Non-pigmented ciliary epithelial cell (primary cell): ENCODE measurements at regions not wholly inside any gene's neighbourhood (a gene's known extent, or its start where the extent isn't known, plus 50 kb on each side); places are given as distances from the start of the nearest gene placed in this dataset.
"Not testable (repeated sequence)": the region's sequence is repeated elsewhere in the genome, so short reads cannot be mapped to it uniquely, and the experiment has no call there.

Source experiments
- DNase-seq: peaks from one replicate; pipeline ENCODE4 v3.0.0-alpha.2; 2010; ENCODE audit warnings: low read depth

GRCh38 chr5:102554082-102554481, 55.3 kb upstream of the SLCO6A1 start:
- DNase-seq: peak; percentile 44

- no peak for DNase-seq
Observed at GRCh38 chr5:102554728-102555127, 55.9 kb upstream of the SLCO6A1 start.

- DNase-seq: no peak
Observed at GRCh38 chr5:102561894-102562760, 63.3 kb upstream of the SLCO6A1 start.

DNA sequence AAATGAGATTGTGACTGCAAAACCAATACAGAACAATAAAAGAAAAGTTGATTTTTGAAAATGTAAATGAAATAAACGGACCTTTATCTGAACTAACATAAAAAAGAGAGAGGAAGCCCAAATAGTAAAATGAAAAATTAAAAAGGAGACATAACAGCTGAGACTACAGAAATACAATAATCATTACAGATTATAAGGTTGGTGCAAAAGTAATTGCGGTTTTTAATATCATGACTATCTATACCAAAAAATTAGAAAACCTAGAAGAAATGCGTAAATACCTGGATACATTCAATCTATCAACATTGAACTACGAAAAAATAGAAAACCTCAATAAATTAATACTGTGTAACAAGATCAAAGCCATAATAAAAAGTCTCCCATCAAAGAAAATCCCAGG, 71.9 kb upstream of the SLCO6A1 start:
- DNase-seq: no peak

- no peak for DNase-seq
Observed at GRCh38 chr5:102578362-102578761, 79.6 kb upstream of the SLCO6A1 start.

DNA sequence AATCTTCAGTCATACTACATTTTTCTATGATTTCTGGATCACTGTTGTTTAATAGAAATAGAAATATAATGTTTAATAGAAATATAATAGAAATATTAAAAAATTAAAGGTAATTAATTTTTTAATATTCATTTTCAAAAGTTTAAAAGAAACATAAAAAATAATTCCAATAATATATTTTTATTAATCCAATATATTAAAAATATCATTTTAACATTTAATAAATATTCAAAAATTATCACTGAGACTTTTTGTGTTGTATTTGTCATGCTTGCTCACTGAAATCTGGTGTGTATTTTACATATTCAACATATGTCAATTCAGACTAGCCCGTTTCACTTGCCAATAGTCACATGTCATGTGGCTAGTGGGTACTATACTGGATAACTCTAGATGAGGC, 80.6 kb upstream of the SLCO6A1 start:
- DNase-seq: no peak

DNA sequence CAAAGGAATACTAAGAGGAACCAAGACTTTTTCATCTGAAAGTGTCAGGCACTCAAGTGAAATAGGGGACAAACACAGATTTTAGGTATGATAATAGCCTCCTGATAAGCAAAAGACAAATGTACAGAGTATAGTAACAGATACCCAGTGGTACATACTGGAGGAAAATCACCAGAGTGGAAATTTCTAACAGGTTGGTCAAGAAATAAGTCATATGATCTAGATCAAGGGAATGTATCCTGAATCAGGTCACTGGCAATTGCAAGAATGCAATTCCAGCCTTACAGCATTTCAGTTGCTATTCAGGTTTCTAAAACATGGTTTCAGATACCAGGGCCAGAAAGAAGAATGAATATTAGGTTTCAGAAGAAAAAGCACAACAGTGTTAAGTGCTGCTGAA, 82.2 kb upstream of the SLCO6A1 start:
- no peak for DNase-seq

- DNase-seq: no peak
Observed at GRCh38 chr5:102582696-102583095, 83.9 kb upstream of the SLCO6A1 start.

- no peak for DNase-seq
Observed at GRCh38 chr5:102583276-102584124, 84.7 kb upstream of the SLCO6A1 start.

DNA sequence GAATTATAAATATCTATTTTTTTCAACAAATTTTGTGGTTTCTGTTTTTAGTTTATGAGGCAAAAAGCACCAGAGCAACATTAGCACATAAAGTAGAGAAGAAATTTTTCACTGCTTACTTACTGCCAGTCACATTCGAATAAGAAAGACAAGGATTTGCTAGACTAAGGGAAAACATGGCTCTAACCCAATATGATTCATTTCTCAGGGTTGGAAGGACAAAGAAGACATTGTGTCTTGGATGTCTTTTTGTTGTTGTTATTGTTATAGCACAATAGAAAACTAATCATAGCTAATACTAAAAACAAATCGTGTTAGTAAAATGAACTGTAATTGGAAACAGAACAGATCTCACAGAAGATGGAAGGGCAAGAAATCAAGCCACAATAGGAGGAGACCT, 90.9 kb upstream of the SLCO6A1 start:
- no peak for DNase-seq

- no peak for DNase-seq
Observed at GRCh38 chr5:102590467-102590866, 91.7 kb upstream of the SLCO6A1 start.

DNA sequence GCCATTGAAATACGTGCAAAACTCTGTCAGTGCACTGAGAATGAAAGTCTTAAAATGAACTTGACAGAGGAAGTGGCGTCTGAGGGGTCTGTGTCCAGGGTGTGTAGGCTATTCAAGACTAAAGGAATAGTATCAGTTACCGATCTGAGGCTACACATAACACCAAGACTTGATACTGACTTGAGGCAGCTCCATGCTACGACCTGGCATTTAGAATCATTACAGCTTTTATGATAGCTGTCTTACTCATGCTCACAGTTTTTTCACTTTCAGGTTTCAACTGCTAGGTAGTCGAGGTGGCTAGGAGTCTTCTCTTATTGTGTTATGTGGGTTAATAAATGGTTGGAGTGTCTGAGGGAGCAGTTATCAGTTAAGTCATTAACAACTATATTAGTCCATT, 92.8 kb upstream of the SLCO6A1 start:
- DNase-seq: no peak

GRCh38 chr5:102592586-102592985, 93.8 kb upstream of the SLCO6A1 start:
- DNase-seq: not testable (repeated sequence)

- DNase-seq: no peak
Observed at GRCh38 chr5:102594192-102594591, 95.4 kb upstream of the SLCO6A1 start.

- DNase-seq: no peak
Observed at GRCh38 chr5:102595332-102595731, 96.5 kb upstream of the SLCO6A1 start.

DNA sequence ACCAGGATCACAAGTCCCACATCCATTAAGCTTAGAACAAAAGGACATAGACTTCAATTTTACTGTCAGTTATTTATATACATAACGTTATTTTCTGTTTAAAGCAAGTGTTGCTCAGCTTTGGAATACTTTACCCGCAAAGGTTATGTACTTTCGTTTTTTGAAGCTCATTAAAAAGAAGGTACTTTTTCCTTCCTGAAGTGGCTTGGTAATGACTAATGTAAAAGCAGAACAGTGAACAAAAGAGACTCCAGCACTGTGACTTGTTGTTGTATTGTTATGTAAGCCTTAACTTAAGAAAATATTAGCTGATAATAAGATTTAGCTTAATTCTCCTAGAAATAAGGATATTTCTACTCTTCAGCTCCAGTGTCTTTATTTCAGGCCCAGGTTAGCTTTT, 97.3 kb upstream of the SLCO6A1 start:
- no peak for DNase-seq

DNA sequence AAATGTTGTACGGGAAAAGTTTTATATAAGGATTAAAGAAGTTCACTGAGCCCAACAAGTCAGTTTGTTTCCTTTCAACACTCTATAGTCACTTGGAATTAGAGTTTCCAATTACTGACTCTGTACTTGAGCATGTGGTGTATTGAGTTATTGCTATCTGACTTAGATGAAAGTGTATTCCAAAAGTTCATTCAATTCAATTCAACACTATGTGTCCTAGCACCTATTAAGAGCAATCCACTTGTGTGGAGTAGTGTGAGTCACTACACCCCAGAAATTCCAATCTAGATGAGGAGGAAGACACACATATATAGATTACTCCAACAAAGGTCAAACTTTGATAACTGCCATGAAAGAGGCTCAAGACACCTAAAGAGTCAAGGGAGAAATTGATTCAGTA, 98.2 kb upstream of the SLCO6A1 start:
- no peak for DNase-seq

DNA sequence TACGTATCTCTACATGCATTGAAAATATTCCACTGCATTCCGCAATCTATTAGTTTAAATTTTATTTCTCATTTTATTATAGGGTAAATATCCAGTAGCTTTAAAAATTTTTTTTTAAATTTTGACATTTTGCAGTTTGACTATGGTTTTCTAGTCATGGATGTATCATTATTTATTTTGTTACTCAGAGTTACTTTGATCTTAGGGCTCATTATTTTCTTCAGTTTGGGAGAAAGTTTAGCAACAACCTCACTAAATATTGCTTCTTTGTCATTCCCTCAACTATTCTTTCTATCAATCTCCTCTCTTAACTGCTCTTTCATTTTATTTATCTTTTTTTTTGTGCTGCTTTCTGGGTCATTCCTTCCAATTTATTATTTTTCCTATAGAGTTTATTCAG, 100.5 kb upstream of the SLCO6A1 start:
- DNase-seq: no peak

DNA sequence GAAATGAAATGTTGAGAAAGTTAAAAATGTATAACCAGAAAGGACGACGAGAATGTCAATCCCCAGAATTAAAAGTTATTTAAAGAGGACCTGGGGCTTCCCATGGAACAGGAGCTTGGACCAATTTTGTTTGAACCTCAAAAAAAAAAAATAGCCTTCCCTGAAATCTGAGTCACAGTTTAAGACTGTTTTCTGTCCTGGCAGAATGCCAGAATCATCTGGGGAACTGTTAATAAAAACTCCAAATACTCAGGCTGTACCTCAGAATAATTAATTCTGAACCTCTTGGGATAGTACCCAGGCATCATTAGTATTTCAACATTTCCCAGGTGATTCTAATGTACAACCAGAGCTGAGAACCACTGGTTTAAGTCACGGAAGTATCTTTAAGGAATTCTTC, 102.2 kb upstream of the SLCO6A1 start:
- DNase-seq: no peak

- no peak for DNase-seq
Observed at GRCh38 chr5:102603670-102604069, 104.9 kb upstream of the SLCO6A1 start.

DNA sequence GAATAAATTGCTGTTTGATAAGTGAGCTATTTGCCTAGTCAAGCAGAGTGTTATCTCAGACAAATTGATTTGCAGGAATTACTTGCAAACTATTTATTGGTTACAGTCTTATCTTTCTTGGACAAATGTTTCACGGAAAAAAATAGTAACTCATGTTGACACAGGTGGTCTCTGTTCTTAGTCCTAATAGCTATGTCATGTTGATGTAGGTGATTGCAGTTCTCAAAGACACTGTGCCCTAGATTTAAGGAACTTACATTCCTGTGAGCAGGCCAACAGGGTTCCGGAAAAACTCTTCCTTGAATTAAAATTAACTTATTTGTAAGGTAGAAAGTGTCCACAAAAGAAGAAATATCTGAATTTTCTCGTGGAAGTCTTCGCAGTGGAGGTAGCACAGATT, 109.6 kb upstream of the SLCO6A1 start:
- no peak for DNase-seq

DNA sequence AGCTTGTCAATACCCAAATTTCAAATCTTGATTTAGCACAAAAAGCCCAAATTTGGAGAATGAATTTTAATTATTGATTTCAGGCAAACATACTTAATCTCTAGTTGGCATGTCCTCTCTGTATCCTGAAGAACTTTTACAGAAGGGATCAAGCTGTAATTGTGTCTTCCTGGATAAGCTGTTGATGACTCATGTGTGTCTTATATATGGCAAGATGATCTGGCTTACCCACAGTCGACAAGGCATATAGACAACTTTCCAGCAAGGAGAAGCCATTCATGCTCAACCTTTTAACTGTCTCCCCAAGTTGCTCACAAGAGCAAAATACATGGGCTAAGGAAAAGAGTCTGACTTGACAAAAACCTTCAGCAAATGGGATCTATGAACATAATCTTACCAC, 112.5 kb upstream of the SLCO6A1 start:
- DNase-seq: no peak

DNA sequence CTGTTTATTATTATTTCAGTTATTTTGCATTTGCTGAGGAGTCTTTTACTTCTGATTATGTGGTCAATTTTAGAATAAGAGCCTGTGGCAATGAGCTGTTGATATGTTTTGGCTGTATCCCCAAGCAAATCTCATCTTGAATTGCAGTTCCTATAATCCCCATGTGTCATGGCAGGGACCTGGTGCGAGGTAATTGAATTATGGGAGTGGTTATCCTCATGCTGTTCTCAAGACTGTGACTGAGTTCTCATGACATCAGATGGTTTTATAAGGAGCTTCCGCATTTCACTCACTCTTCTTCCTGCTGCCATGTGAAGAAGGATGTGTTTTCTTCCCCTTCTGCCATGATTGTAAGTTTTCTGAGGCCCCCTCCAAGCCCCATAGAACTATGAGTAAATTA, 114.9 kb upstream of the SLCO6A1 start:
- DNase-seq: no peak
